ENCODE measurements at regions not wholly inside any gene's neighbourhood (a gene's known extent, or its start where the extent isn't known, plus 50 kb on each side); places are given as distances from the start of the nearest gene placed in this dataset.

DNA sequence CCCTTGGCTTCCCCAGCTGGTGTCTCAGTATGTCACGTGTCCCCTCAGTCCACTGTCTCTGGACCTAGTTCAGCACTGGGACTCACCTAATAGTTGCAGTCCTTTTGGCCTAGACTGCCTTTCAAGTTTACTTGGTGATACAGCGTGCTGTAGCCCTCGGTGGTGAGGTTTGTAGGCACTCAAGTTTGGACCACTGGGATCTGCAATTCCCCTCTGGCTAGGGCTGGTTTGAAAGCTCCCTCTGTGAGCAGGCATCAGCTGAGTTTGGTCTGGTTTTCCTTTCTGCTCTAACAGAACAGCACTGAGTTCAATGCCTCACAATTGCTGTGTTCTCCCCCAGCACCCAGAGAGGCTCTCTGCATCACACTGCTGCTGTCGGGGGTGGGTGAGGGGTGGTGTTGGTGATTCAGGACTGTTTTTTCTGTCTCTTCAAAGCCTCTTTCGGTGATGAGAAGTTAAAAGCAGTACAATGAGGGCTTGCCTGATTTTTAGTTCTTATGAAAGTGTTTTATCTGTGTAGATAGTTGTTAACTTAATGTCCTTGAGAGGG is 494.2 kb downstream of the TDRD15 start:
- Histone ChIP-seq H3K4me3 (replicated peaks; ENCODE audit: low read depth, low read length) (no peak overlapping the region), H3K36me3 (ENCODE audit: control insufficient read depth, insufficient read depth, low read length) (no peaks in the 10 kb centered on the region), H3K27me3 (replicated peaks; ENCODE audit: control insufficient read depth, insufficient read depth, low read length) (no peaks in the 10 kb centered on the region)
- TF ChIP-seq, protein P1, sequence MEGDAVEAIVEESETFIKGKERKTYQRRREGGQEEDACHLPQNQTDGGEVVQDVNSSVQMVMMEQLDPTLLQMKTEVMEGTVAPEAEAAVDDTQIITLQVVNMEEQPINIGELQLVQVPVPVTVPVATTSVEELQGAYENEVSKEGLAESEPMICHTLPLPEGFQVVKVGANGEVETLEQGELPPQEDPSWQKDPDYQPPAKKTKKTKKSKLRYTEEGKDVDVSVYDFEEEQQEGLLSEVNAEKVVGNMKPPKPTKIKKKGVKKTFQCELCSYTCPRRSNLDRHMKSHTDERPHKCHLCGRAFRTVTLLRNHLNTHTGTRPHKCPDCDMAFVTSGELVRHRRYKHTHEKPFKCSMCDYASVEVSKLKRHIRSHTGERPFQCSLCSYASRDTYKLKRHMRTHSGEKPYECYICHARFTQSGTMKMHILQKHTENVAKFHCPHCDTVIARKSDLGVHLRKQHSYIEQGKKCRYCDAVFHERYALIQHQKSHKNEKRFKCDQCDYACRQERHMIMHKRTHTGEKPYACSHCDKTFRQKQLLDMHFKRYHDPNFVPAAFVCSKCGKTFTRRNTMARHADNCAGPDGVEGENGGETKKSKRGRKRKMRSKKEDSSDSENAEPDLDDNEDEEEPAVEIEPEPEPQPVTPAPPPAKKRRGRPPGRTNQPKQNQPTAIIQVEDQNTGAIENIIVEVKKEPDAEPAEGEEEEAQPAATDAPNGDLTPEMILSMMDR (IDR thresholded peaks at IDR 0.05; ENCODE audit: insufficient read depth, low read length, poor library complexity, severe bottlenecking), result no peak
- DNase-seq (ENCODE audit: extremely low read depth, insufficient read length), result no peak

DNA sequence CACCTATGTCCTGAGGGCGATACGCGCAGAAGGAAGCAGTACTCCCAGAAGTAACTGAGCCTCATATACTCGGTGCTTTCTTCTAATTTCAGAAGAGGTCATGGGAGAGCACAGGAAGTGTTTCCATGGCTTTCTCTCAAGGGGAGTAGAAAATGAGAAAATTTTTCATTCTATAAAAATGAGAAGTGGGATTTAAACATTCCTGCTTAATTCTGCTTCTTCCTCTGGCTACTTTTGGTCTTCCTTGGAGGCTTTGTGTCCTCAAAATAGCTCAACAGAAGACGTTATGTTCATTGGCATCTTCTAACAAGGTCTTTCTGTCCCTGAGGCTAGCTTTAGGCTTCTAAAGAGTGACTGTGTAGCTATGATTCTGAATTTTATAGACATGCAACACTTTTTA is 497.0 kb downstream of the TDRD15 start:
- DNase-seq (ENCODE audit: extremely low read depth, insufficient read length), result no peak
- TF ChIP-seq, protein P1 (IDR thresholded peaks at IDR 0.05; ENCODE audit: insufficient read depth, low read length, poor library complexity, severe bottlenecking), result no peak
- Histone ChIP-seq H3K36me3 (ENCODE audit: control insufficient read depth, insufficient read depth, low read length) (no peaks in the 10 kb centered on the region), H3K27me3 (replicated peaks; ENCODE audit: control insufficient read depth, insufficient read depth, low read length) (no peaks in the 10 kb centered on the region), H3K4me3 (replicated peaks; ENCODE audit: low read depth, low read length) (no peak overlapping the region)

DNA sequence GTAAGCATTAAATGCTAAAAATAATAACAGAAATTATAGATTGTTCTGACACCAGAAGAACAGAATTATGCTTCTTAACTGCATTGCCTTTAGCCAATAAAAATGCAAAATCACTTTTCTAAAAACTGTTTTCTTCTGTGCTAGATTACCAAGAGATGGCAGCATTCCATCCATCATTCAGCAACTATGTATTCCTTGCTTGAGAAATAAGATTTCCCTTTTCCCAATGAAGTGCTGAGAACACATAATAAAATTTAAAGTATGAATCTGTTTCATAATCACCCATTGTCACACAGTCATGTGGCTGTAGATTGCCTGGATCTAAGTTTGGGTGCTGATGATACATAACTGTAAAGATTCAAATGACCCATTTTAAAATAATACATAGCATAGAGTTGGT is 504.2 kb downstream of the TDRD15 start:
- no peak overlapping the region for H3K4me3 ChIP-seq (replicated peaks; ENCODE audit: low read depth, low read length)
- DNase-seq (ENCODE audit: extremely low read depth, insufficient read length), result no peak
- TF ChIP-seq, protein P1 (IDR thresholded peaks at IDR 0.05; ENCODE audit: insufficient read depth, low read length, poor library complexity, severe bottlenecking), result no peak
- H3K27me3 ChIP-seq (replicated peaks; ENCODE audit: control insufficient read depth, insufficient read depth, low read length), result no peaks in the 10 kb centered on the region
- no peaks in the 10 kb centered on the region for H3K36me3 ChIP-seq (ENCODE audit: control insufficient read depth, insufficient read depth, low read length)

DNA sequence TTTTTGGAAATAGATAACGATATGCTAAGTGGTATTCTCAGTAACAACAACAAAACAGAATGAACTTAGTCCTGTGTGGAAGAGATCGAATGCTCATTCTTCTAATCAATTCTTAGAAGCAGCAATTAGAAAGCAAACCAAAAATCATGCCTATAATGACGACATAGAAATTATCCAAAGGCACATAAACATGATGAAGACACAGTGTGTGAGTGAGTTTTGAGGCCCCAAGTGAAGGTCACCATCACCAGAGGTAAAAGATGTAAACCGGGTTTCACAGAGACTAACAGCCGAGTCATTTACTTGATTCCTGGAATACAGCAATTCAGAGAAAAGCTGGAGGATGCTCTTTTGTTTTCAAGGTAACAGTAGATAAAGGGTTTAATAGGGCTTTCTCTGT is 509.2 kb downstream of the TDRD15 start:
- TF ChIP-seq, protein P1 (IDR thresholded peaks at IDR 0.05; ENCODE audit: insufficient read depth, low read length, poor library complexity, severe bottlenecking), result no peak
- Histone ChIP-seq H3K4me3 (replicated peaks; ENCODE audit: low read depth, low read length) (no peak overlapping the region), H3K36me3 (ENCODE audit: control insufficient read depth, insufficient read depth, low read length) (no peaks in the 10 kb centered on the region), H3K27me3 (replicated peaks; ENCODE audit: control insufficient read depth, insufficient read depth, low read length) (no peaks in the 10 kb centered on the region)
- no peak for DNase-seq (ENCODE audit: extremely low read depth, insufficient read length)

DNA sequence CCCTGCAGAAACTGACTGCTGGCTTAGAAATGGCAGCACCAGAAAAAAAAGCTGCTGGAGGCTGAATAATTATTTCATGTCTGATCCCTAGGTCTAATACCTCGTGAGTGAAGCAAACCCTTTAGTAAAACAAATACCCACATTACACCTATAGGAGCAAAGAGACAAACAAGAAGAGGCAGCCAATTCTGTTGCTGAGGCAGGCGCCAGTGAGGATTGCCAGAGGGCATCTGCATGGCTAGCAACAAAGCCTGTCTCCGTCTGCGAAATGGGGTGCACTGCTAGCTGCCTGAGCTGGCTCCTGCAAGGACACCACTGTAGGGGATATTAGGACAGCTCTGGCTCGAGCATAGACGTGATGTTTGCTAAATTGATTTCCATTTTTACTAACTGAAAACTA is 509.7 kb downstream of the TDRD15 start:
- DNase-seq (ENCODE audit: extremely low read depth, insufficient read length), result no peak
- TF ChIP-seq, protein P1 (IDR thresholded peaks at IDR 0.05; ENCODE audit: insufficient read depth, low read length, poor library complexity, severe bottlenecking), result no peak
- no peaks in the 10 kb centered on the region for H3K27me3 ChIP-seq (replicated peaks; ENCODE audit: control insufficient read depth, insufficient read depth, low read length)
- H3K4me3 ChIP-seq (replicated peaks; ENCODE audit: low read depth, low read length), result no peak overlapping the region
- no peaks in the 10 kb centered on the region for H3K36me3 ChIP-seq (ENCODE audit: control insufficient read depth, insufficient read depth, low read length)

DNA sequence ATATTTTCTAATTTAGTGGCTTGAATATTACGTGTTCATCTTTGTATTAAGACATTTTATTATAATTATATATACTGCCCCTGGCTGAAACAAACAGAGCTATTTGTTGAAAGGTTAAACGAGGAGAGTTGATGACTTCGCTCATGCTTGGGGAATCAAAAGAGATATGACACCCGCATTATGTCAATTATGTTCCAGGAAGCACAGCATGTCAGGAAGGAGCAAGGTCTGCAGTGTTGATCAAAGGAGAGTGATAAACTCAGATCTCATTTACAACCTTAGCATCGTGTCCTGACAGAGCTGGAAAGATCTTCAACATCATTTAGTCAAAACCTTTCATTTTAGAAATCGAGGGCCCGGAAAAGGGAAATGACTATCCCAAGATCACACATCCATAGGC is 510.1 kb downstream of the TDRD15 start:
- Histone ChIP-seq H3K36me3 (ENCODE audit: control insufficient read depth, insufficient read depth, low read length) (no peaks in the 10 kb centered on the region), H3K4me3 (replicated peaks; ENCODE audit: low read depth, low read length) (no peak overlapping the region), H3K27me3 (replicated peaks; ENCODE audit: control insufficient read depth, insufficient read depth, low read length) (no peaks in the 10 kb centered on the region)
- DNase-seq (ENCODE audit: extremely low read depth, insufficient read length), result no peak
- TF ChIP-seq, protein P1 (IDR thresholded peaks at IDR 0.05; ENCODE audit: insufficient read depth, low read length, poor library complexity, severe bottlenecking), result no peak
